Limb (tissue), 2 donors: ENCODE measurements at regions not wholly inside any gene's neighbourhood (a gene's known extent, or its start where the extent isn't known, plus 50 kb on each side); places are given as distances from the start of the nearest gene placed in this dataset.
"Not testable (repeated sequence)": the region's sequence is repeated elsewhere in the genome, so short reads cannot be mapped to it uniquely, and the experiment has no call there.

Experiments
- DNase-seq, 2 donors: peaks; one replicate each; pipeline ENCODE4 v3.0.0-alpha.2; 2016; ENCODE audit errors: extremely low spot score in 2 of 2

GRCh38 chr6:9717568-9717967, 697.3 kb downstream of the TFAP2A start:
- DNase-seq = no peak

- DNase-seq = no peak
Observed at GRCh38 chr6:9711365-9711764, 703.5 kb downstream of the TFAP2A start.

DNA sequence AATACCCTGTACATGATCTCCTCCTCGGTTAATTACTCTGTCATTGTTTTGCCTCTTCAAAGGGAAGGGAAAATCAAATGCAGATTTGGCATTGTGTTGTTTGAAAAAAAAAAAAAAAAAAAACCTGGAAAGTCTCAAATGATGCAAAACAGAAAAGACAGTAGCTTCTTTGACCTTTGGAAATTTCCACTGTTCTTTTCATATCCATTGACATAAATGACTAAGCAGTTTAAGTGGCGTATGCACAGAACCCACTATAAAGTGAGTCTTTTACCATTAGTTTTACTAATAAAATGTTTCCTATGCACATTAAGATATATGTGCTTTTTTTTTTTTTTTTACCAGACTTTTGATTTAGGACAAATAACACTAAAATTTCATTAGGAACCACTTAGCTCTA, 704.3 kb downstream of the TFAP2A start:
- DNase-seq = no peak

DNA sequence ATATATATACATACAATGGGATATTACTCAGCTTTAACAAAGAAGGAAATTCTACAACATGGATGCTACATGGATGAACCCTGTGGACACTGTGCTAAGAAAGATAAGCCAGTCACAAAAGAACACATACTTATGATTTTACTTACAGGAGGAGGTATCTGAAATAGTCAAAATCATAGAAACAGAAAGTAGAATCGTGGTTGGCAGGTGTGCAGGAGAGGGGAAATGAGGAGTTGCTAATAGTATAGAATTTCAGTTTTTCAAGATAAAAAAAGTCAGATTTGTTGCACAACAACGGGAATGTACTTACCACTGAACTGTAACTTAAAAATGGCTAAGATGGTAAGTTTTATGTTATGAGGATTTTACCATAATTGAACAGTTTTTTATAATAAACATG, 706.3 kb downstream of the TFAP2A start:
- no peak for DNase-seq

DNA sequence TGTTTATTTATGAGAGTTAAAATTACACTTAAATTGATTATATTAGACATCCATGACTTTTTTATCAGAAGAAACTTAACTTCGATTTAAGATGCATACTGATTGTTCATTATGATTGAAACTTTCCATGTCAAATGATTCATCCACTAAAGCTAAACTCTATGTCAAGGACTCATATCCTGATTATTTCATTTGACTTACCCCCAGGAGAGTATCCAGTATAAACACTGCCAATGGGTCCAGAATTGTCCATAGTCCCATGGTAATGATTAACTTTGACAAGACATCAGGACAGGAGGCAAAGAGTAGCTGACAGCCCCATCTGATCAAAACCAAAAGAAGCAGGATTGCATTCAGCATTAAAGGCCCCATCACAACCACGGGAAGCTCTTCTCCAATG, 709.9 kb downstream of the TFAP2A start:
- no peak for DNase-seq

DNA sequence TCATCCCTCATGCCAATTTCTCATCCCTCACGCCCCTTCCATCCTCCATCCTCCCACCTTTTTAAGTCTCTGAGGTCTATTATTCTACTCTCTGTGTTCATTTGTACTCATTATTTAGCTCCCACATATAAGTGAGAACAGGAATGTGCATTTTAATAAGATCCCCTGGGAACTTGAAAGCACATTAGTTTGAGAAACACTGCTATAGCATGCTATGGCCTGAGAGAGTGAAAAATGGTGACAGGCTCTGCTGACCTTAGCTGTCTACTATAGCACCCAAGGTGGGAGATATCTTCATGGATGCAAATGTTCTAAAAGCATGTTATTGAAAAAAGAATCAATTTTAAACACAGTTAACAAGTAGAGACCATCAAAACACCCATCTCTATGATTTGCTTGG, 712.0 kb downstream of the TFAP2A start:
- DNase-seq = no peak

DNA sequence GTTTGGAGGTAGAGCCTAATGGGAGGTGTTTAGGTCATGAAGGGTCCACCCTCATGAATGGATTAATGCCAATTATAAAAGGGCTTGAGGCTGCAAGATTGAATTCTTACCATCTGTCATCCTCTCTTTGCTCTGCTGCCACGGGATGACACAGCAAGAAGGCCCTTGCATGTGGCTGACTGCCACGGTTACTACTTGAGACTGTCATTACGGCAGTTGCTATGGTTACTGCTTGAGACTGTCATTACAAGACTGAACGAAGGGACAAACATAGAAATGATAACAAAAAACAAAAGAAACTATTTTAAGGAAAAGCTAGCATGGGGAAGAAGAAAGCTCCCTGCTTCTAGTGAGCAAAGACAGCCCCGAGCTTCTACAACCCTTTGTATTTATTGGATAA, 715.0 kb downstream of the TFAP2A start:
- DNase-seq = no peak

- no peak for DNase-seq
Observed at GRCh38 chr6:9697263-9697931, 717.5 kb downstream of the TFAP2A start.

- no peak for DNase-seq
Observed at GRCh38 chr6:9690388-9690787, 724.5 kb downstream of the TFAP2A start.

DNA sequence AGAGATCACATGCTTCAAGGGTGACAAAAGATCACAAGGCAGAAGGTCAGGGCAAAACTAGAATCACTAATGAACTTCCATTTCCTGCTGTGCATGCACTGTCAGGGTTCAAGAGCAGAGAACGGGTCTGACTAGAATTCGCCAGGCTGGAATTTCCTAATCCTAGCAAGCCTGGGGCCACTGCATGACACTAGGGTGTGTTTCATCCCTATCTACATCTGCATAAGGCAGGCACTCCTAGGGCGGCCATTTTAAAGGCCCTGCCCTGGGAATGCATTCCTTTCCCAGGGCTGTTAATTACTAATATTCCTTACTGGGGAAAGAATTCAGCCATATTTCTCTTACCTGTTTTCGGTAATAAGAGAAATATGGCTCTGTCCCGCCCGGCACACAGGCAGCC, 734.1 kb downstream of the TFAP2A start:
- not testable (repeated sequence) for DNase-seq

DNA sequence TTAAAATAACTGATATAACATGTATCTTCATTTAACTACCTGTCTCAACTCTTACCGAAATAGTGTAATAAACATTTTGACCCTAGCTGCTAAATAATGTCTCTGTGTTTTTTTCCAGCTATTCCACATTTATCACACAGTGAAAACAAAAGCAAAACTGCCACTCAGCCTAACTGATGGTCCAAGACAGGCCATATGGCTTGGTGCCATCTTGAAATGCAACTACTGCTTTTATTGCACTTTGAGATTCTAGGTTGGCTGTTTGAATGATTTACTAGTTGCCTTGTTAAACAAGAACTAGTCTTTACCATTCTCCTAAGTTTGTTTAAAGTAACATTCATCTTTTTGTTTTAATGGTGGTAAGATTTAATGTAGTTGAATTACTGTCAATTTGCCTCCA, 739.8 kb downstream of the TFAP2A start:
- DNase-seq = no peak

- no peak for DNase-seq
Observed at GRCh38 chr6:9659848-9660247, 755.0 kb downstream of the TFAP2A start.

GRCh38 chr6:9657994-9658393, 756.9 kb downstream of the TFAP2A start:
- DNase-seq = no peak

DNA sequence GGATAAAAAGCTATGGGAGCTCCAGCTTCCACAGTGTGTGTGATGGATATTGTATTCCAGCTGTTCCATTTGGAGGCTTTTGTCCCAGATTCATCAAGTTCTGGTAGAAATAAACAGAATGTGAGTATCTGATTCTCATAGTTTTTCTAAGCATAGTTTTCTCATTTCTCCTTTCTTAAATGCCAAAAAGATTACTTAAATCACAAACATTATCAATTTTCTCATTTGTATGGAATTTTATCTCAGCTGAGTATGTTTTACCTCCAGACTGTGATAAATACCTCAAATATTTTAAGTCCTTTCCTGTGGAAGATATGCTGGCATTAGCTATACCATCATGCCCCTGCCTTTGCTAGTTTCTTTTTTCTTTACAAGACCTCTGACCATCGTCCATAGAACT, 767.3 kb downstream of the TFAP2A start:
- no peak for DNase-seq

GRCh38 chr6:9647071-9647445, 767.8 kb downstream of the TFAP2A start:
- no peak for DNase-seq

DNA sequence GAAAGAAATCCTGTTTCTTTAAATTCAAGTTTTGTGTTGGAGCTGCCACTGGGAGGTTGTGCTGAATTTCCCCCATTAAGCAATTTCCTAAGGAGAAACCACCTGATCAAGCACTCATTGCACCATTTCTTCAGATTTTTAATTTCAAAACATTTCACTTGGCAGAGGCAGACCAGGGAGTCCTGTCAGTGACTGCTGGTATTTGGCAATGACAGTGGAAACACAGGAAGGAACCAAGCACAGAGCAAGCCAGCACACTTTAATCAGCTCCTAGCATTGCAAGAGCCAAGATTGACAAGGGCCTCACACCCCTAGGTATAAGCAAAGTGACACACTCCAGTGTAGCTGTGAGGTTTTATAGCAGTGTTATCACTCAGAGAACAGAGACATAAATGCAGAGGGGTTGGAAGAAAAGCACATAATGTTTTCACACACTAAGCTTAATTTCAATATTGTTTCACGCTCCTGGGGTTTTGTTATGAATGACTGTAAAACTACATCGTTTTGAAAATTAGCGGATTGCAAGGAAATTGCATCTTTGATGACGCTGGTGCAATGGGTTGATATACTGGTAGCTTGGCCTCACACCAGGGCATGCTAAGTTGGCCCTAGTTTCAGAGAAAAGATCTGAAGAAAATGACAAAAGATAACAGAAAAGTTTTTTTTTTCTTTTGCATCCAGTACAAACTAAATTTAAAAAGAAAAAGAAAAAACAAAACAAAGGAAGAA, 768.4 kb downstream of the TFAP2A start:
- peak in 1 of 2 donors; percentile 10 for DNase-seq

DNA sequence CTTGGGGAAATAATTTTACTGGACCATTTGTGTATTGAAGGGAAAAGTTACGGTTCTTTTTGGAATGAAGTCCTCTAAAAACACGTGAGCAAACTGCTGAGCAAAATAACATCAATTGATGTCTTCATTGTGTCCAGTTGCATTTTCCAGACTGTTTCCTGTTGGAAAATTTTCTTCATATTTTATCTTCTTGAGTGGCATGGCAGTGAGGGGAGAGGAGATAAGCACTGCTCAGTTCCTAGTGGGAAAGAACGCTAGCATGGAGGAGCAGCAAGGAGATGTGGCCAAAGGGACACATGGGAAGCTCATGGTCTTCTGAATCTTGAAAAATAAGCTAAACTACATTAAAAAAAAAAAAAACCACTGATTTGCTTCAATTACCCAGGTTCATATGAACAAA, 776.0 kb downstream of the TFAP2A start:
- DNase-seq = no peak

DNA sequence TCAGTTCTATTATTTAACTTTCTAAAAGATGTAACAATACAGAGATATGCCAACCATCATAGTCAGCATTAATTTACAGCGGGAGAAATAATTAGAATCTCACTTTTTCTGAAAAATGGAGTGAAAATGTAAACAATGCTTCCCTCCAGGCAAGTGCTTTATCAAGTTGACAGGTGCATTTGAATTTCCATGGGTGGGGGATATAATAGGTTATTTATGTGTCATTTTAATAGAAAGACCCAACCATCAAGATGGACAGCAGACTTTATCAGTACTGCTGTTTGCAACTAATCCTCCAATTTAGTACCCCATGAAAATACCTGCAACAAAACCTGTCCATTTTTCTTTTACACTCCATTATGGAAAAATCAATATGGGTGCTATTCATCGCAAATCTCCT, 780.1 kb downstream of the TFAP2A start:
- no peak for DNase-seq

DNA sequence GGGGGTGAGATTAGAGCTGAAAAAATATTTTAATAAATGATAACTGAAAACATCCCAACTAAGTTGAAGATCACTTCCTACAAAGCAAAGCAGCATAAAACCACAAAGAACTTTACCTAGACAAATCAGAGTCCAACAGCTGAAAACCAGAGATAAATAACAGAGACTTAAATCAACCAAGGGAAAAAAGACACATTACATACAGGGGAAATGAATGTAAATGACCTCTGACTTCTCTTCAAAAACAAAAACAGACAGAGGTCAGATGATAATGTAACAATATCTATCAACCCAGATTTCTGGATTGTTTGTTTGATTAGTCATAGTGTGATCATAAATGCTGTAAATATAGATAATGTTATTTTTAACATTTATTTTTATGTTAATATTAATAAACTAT, 782.8 kb downstream of the TFAP2A start:
- DNase-seq = no peak

DNA sequence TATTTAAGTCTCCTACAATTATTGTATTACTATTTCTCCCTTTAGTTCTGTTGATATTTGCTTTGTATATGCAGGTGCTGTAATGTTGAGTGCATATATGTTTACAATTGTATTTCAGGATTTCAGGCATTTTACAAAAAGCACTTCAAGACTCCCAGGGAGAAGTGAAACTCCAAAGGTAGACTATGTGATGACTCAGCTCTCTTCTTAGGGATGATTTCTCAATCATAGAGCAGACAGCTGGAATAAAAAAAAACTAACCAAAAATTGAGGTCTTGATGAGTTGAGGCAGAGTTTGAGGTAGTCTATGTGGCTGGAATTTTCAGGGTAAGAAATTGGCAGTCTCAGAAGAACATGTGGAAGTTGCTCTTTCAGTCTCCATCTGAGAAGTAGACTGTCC, 786.1 kb downstream of the TFAP2A start:
- no peak for DNase-seq

GRCh38 chr6:9627916-9628315, 787.0 kb downstream of the TFAP2A start:
- DNase-seq = no peak

GRCh38 chr6:9623985-9624384, 790.9 kb downstream of the TFAP2A start:
- no peak for DNase-seq

DNA sequence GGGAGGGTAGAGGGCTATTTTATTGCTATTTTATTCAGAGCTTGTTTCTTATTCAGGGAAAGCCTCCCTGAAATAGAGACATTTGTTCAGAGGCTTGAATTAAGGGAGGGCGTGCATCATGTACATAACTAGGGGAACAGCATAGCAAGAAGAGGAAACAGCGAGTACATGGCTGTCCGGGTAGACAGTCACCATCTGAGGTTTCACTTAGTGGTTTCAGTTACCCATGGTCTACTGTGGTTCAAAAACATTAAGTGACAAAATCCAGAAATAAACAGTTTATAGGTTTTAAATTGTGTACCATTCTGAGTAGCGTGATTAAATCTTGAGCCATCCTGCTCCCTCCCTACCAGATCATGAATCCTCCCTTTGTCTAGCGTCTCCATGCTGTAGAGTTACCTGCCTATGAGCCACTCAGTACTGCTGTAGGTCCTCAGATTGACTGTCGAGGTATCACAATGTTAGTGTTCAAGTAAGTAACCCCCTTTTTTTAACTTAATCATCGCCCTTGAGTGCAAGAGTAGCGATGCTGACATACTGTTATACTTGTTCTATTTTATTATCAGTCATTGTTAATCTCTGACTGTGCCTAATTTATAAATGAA, 791.5 kb downstream of the TFAP2A start:
- no peak for DNase-seq
